Renal cortical epithelial cell (primary cell): ENCODE measurements at regions not wholly inside any gene's neighbourhood (a gene's known extent, or its start where the extent isn't known, plus 50 kb on each side); places are given as distances from the start of the nearest gene placed in this dataset.

Experiments used
- DNase-seq: peaks from one replicate; pipeline ENCODE4 v3.0.0-alpha.2; 2011; ENCODE audit warnings: low read depth

DNA sequence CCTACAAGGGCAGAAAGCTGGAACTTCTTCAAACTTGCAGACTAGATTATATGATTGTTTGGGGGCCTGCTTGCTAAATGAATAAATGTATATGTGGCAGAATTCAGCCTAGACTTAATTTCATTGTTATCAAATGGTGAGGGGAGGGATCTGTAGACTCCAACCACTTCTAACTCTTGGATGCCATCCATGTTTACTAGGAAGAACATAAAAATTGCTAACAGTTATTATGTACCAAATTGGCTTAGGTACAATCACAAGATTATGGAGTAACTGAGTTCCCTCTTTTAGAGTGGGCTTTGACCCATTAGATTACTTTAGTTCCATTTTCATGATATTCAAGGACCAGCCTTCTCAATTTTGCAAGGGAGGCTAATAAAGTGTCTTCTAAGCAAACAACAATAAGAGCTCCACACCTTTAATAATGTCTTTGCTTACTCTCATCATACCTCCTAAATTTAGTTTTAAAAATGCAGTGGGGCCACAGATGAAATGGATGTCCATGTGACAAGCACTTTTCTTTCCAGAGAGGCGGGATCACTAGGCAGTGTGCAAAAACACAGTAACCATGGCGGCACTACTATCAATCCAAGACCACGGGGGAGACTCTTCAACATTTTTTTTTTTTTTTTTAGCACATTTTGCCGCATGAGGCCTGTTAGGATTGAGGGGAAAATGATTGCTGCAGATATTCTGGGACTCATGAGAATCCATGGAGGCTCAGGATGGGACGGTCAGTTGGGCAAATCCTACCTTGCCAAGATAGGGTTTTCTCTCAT, 217.6 kb upstream of the SPRED2 start:
- no peak for DNase-seq

DNA sequence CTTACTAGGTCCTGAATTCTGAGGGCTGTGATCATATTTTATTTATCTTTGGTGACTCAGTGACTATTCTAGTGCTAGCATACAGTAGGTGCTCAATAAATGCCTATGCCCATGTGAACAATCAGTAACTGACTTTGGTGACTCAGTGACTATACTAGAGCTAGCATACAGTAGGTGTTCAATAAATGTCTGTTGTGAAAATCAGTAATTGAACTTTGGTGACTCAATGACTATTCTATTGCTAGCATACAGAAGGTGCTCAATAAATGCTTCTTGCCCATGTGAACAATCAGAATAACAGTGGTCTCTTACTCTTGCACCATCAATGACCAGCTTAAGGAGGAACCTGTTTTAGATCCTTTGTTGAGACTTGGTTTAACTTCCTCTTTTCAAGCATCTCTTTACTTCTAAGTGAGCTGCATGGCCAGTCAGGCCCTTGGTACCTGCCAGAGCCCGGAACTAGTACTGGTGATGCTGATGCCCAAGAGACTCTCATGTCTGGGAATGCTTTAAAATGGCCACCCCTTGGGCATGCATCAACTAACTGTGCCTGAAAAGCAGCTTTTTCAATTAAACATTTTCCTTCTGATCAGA, 214.9 kb upstream of the SPRED2 start:
- DNase-seq: no peak

GRCh38 chr2:65640793-65641103, 208.3 kb upstream of the SPRED2 start:
- DNase-seq: no peak

- peak; percentile 86 for DNase-seq
These were observed 206.9 kb upstream of the SPRED2 start for GRCh38 chr2:65639156-65639864.

GRCh38 chr2:65638443-65638842, 206.0 kb upstream of the SPRED2 start:
- DNase-seq: no peak

- no peak for DNase-seq
These were observed 204.5 kb upstream of the SPRED2 start for GRCh38 chr2:65636813-65637483.

DNA sequence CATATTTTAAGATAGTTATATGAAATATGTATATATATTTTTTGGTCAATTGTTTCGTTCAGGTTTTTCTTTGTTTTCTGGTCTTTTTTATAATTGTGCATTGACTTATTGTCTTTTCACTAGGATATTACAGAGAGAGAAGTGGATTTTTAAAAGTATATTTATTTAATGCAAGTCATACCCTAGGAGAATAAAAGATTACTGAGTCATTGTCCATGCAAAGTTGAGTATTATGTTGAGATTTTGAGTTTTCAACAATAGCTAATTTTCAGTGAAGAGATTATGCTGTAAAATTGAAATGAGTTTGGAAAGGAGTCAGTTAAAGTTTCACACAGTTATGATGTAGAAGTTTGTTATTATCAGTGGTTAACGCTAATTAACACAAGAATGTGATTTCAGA, 203.6 kb upstream of the SPRED2 start:
- DNase-seq: no peak

DNA sequence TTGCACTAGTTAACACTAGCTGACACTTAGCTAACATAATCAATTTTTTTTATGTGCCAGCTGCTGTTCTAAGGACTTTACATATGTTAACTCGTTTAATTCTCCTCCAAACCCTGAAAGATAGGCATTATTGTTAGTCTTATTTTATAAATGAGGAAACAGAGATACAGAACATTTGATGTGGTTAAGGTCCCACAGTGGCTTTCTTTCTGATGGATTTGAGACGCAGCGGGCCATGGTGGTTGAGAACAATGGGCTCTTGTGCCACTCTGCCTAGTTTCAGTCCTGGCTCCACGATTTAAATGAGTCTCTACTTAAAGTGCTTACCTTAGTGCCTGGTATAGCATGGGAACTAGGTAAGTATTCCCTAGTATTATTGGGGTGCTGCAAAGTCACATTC, 201.9 kb upstream of the SPRED2 start:
- no peak for DNase-seq

DNA sequence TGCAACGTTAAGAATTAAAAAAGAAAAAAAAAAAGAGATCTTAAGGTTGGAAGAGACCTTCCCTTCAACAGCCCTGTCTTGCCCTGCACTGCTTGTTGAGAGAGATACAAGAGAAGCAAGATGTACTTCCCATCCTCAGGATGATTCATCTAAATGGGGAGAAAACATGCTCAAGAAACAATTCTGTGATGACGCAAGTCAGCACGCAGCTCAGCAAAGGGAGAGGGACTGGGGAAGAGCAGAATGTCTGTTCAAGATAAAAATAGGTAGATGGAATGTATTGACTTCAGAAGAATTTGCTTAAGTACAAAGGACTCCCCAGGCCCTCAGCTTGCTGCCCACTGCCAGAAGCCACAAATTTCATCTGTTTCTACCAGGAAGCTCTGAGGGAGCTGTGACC, 198.2 kb upstream of the SPRED2 start:
- DNase-seq: peak; percentile 55

- DNase-seq: no peak
These were observed 195.8 kb upstream of the SPRED2 start for GRCh38 chr2:65628156-65628555.

GRCh38 chr2:65626831-65627230, 194.4 kb upstream of the SPRED2 start:
- DNase-seq: no peak

DNA sequence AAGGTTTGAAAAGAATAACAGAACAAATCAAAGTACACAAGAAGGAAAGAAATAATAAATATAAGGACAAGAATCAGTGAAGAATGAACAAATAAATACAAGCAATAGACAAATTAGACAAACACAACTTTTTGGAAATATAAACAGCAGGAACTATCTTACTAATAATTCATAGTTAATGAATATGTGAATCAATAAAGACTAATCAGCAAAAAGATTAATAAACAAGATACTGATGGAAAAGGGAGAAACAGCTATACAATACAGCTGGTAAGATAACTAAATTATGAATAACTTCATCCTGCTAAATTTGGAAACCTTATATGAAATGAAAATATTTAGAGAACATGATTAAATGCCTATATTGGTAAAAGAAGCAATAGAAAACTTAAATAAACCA, 193.6 kb upstream of the SPRED2 start:
- DNase-seq: no peak

- no peak for DNase-seq
These were observed 190.6 kb upstream of the SPRED2 start for GRCh38 chr2:65622951-65623535.

DNA sequence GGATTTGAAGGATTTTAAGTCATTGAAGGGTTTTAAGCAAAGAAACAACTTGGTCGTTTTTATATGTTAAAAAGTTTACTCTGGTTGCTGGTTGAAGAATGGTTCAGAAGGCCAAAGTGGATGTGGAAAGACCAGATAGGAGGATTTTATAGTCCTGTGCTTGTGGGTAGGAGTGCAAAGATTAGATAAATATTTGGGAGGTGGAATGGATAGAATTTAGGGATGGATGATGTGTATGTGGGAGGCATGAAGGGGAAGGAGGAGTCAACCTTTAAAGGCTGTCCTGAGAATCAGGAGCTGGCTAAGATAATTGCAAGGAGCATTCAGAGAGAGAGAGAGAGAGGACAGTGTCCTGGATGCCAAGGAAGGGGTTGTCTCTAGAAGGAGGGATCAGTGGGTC, 190.1 kb upstream of the SPRED2 start:
- no peak for DNase-seq

DNA sequence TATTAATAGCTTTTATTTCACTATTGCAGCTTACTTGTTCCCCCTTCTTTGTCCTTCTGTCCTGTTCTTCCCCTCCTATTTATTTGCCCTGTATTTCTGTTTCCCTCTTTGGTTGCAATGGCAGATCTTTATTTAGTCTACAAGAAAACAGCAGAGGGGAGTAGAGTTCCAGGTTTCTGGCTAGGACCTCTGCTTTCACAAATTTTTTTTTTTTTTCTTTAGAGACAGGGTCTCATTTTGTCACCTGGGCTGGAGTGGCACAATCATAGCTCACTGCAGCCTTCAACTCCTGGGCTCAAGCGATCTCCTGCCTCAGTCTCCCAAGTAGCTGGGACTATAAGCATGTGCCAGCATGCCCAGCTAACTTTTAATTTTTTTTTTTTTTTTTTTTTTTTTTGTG, 188.1 kb upstream of the SPRED2 start:
- no peak for DNase-seq

GRCh38 chr2:65620026-65620425, 187.6 kb upstream of the SPRED2 start:
- DNase-seq: no peak

- DNase-seq: no peak
These were observed 183.2 kb upstream of the SPRED2 start for GRCh38 chr2:65615602-65616001.

DNA sequence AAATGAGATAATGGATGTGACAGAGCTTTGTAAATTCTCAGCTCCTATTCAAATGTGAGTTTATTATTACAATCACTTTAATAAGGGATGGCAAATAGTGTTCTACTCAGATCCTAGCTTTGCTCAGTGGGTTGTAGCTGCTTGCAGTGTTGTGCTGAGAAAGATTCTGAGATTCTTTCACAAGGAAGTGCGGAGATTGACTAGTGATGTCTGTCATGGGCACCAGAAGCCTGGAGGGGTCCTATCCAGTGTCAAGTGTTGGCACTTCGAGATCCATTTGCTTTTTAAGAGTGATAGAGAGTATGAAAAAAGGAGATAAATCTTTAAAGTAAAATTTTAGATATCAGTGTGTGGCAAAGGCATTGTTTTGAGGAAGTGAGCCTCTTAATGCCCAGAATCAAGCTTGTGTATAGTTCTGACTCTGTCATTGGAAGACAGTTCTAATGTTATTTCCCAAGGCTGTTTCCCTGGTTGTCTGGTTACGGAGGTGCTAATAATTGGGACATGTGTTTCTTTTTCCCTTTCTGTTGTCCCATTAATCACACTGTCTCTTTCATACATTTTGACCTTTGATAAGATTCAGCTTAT, 181.7 kb upstream of the SPRED2 start:
- DNase-seq: no peak

GRCh38 chr2:65611488-65611887, 179.1 kb upstream of the SPRED2 start:
- DNase-seq: no peak

- DNase-seq: no peak
These were observed 176.5 kb upstream of the SPRED2 start for GRCh38 chr2:65608916-65609315.

DNA sequence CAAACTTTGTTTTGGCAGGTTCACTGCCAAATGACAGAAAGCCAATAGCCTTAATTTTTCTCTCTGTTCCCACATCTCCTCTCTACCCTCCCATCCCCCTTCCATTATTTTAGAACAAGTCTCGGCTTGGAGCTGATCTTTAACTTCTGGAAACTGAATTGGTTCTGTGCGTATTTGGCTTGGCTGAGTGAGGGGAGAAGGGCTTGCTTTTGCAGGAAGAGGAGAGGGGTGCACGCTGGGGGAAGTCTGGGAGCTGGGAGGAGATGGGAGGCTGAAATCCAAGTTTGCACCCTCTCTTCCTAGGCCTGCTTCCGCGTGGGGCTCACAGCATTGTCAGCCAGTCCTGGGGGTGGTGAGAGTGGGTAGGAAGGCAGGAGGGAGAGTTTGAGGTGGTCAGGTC, 176.1 kb upstream of the SPRED2 start:
- DNase-seq: no peak
